WTC11 (cell line): ENCODE measurements at regions not wholly inside any gene's neighbourhood (a gene's known extent, or its start where the extent isn't known, plus 50 kb on each side); places are given as distances from the start of the nearest gene placed in this dataset.

Experiments used
- ATAC-seq: fragments of 200-7000 bp; cut with Tn5 transposase; 2 replicates; pipeline ENCODE4 v1.10.0; 2021; ENCODE audit warnings: mild to moderate bottlenecking, moderate library complexity
- CTCF ChIA-PET: fragments of 300-600 bp; sonication (Branson Sonifier 250); formaldehyde crosslinking; loops from one replicate; lab custom pipeline; 2021; ENCODE audit warnings: antibody characterized with exemption; lab: Charles Lee
- POLR2A ChIA-PET: fragments of 350-600 bp; sonication (Branson Sonifier 250); formaldehyde crosslinking; loops from one replicate; lab custom pipeline; 2021; ENCODE audit warnings: antibody characterized with exemption; lab: Charles Lee
- DNase-seq: peaks from one replicate; pipeline ENCODE4 v3.0.0; 2021; ENCODE audit warnings: low spot score
- H3K27ac Mint-ChIP-seq: 2 replicates; pipeline ENCODE4 v1.8.0; 2021; ENCODE audit warnings: mixed read lengths
- H3K27me3 Mint-ChIP-seq: 2 replicates; pipeline ENCODE4 v1.8.0; 2021; ENCODE audit warnings: low read depth, mild to moderate bottlenecking, moderate library complexity, mixed read lengths
- H3K36me3 Mint-ChIP-seq: 2 replicates; pipeline ENCODE4 v1.8.0; 2021; ENCODE audit warnings: mixed read lengths
- H3K4me1 Mint-ChIP-seq: 2 replicates; pipeline ENCODE4 v1.8.0; 2022; ENCODE audit warnings: mixed read lengths
- H3K4me3 Mint-ChIP-seq: 2 replicates; pipeline ENCODE4 v1.8.0; 2021; ENCODE audit warnings: mild to moderate bottlenecking, moderate library complexity, mixed read lengths
- H3K9me3 Mint-ChIP-seq: 2 replicates; pipeline ENCODE4 v1.8.0; 2021; ENCODE audit warnings: mixed read lengths
- ATF2 ChIP-seq: sonication (generic); formaldehyde crosslinking; IDR thresholded peaks from 2 replicates; pipeline ENCODE4 v1.8.1; 2022; ENCODE audit warnings: low read depth, missing genetic modification reagents, borderline replicate concordance
- ELF4 ChIP-seq: sonication (generic); formaldehyde crosslinking; IDR thresholded peaks from 2 replicates; pipeline ENCODE4 v1.8.1; 2022; ENCODE audit warnings: low read depth, mild to moderate bottlenecking, moderate library complexity, missing genetic modification reagents
- ESRRA ChIP-seq: sonication (generic); formaldehyde crosslinking; IDR thresholded peaks from 2 replicates; pipeline ENCODE4 v1.8.1; 2022; ENCODE audit warnings: mild to moderate bottlenecking, missing genetic modification reagents, borderline replicate concordance
- FOXK1 ChIP-seq: sonication (generic); formaldehyde crosslinking; IDR thresholded peaks from 2 replicates; pipeline ENCODE4 v1.8.0; 2022; ENCODE audit warnings: mild to moderate bottlenecking, moderate library complexity, missing genetic modification reagents
- NR3C1 ChIP-seq: sonication (generic); formaldehyde crosslinking; conservative IDR thresholded peaks from 2 replicates; pipeline ENCODE4 v1.8.1; 2023; ENCODE audit warnings: low read depth, mild to moderate bottlenecking, missing genetic modification reagents
- OVOL2 ChIP-seq: fragments of 250-450 bp; sonication (Bioruptor Pico); IDR thresholded peaks from 2 replicates; pipeline ENCODE4 v1.9.0; 2021; ENCODE audit warnings: mild to moderate bottlenecking, borderline replicate concordance
- RORB ChIP-seq: fragments of 250-450 bp; sonication (Bioruptor Pico); IDR thresholded peaks from 2 replicates; pipeline ENCODE4 v1.9.0; 2021; ENCODE audit warnings: mild to moderate bottlenecking
- SMAD3 ChIP-seq: sonication (generic); formaldehyde crosslinking; IDR thresholded peaks from 2 replicates; pipeline ENCODE4 v1.8.0; 2022; ENCODE audit warnings: missing genetic modification reagents, mild to moderate bottlenecking, borderline replicate concordance
- SOX15 ChIP-seq: fragments of 250-450 bp; sonication (Bioruptor Pico); IDR thresholded peaks from 2 replicates; pipeline ENCODE4 v1.9.0; 2021; ENCODE audit warnings: mild to moderate bottlenecking
- TP53 ChIP-seq: sonication (generic); formaldehyde crosslinking; IDR thresholded peaks from 2 replicates; pipeline ENCODE4 v1.8.1; 2023; ENCODE audit warnings: mild to moderate bottlenecking, missing genetic modification reagents
- ZNF281 ChIP-seq: sonication (generic); formaldehyde crosslinking; IDR thresholded peaks from 2 replicates; pipeline ENCODE4 v1.8.0; 2023; ENCODE audit warnings: mild to moderate bottlenecking, missing genetic modification reagents
- ZNF416 ChIP-seq: fragments of 250-450 bp; sonication (Bioruptor Pico); IDR thresholded peaks from 2 replicates; pipeline ENCODE4 v1.9.0; 2021; ENCODE audit warnings: mild to moderate bottlenecking, inconsistent platforms
- ZNF512 ChIP-seq: sonication (generic); formaldehyde crosslinking; IDR thresholded peaks from 2 replicates; pipeline ENCODE4 v1.8.1; 2022; ENCODE audit warnings: missing genetic modification reagents, borderline replicate concordance
- TF ChIP-seq, protein P1 (sequence below): fragments of 250-450 bp; sonication (Bioruptor Pico); IDR thresholded peaks from 2 replicates; pipeline ENCODE4 v1.9.0; 2021; ENCODE audit warnings: mild to moderate bottlenecking, borderline replicate concordance
- TF ChIP-seq, protein P2 (sequence below): fragments of 250-450 bp; sonication (Bioruptor Pico); IDR thresholded peaks from 2 replicates; pipeline ENCODE4 v1.9.0; 2021; ENCODE audit warnings: mild to moderate bottlenecking
- TF ChIP-seq, protein P3 (sequence below): sonication (generic); formaldehyde crosslinking; IDR thresholded peaks from 2 replicates; pipeline ENCODE4 v1.8.0; 2022; ENCODE audit warnings: mild to moderate bottlenecking, missing genetic modification reagents
- TF ChIP-seq, protein P4 (sequence below): sonication (generic); formaldehyde crosslinking; IDR thresholded peaks from 2 replicates; pipeline ENCODE4 v1.8.0; 2022; ENCODE audit warnings: mild to moderate bottlenecking, missing genetic modification reagents

- Mint-ChIP-seq H3K27ac (no peak overlapping the region), H3K27me3 (no peaks in the 10 kb centered on the region), H3K4me1 (peaks cover 23% of the 10 kb centered on the region), H3K9me3 (0 out of 2 replicates have a peak, but pooled peaks cover 6% of the 10 kb centered on the region), H3K4me3 (no peak overlapping the region), H3K36me3 (no peaks in the 10 kb centered on the region)
- POLR2A ChIA-PET, result interaction anchor here (0.6 kb wide), 2 partner anchors 104 to 156 kb away, joined by 3 to 4 read pairs; no protein-coding TSS in a partner anchor
- DNase-seq (no peak), ATAC-seq (peak; percentile 98)
- CTCF ChIA-PET, result interaction anchor here (0.6 to 1.3 kb wide), 10 partner anchors 16 to 294 kb away, joined by 3 to 6 read pairs (median 4); no protein-coding TSS in a partner anchor
- TF ChIP-seq RORB (CRISPR knock-in tag) (no peak), TP53 (CRISPR knock-in tag) (no peak), ATF2 (no peak), ESRRA (CRISPR knock-in tag) (no peak), OVOL2 (CRISPR knock-in tag) (no peak), NR3C1 (CRISPR knock-in tag) (no peak), SOX15 (CRISPR knock-in tag) (no peak), SMAD3 (CRISPR knock-in tag) (no peak), FOXK1 (CRISPR knock-in tag) (no peak), ZNF512 (CRISPR knock-in tag) (no peak), ZNF281 (CRISPR knock-in tag) (no peak), ZNF416 (CRISPR knock-in tag) (no peak), ELF4 (CRISPR knock-in tag) (no peak)
- TF ChIP-seq, protein P1, sequence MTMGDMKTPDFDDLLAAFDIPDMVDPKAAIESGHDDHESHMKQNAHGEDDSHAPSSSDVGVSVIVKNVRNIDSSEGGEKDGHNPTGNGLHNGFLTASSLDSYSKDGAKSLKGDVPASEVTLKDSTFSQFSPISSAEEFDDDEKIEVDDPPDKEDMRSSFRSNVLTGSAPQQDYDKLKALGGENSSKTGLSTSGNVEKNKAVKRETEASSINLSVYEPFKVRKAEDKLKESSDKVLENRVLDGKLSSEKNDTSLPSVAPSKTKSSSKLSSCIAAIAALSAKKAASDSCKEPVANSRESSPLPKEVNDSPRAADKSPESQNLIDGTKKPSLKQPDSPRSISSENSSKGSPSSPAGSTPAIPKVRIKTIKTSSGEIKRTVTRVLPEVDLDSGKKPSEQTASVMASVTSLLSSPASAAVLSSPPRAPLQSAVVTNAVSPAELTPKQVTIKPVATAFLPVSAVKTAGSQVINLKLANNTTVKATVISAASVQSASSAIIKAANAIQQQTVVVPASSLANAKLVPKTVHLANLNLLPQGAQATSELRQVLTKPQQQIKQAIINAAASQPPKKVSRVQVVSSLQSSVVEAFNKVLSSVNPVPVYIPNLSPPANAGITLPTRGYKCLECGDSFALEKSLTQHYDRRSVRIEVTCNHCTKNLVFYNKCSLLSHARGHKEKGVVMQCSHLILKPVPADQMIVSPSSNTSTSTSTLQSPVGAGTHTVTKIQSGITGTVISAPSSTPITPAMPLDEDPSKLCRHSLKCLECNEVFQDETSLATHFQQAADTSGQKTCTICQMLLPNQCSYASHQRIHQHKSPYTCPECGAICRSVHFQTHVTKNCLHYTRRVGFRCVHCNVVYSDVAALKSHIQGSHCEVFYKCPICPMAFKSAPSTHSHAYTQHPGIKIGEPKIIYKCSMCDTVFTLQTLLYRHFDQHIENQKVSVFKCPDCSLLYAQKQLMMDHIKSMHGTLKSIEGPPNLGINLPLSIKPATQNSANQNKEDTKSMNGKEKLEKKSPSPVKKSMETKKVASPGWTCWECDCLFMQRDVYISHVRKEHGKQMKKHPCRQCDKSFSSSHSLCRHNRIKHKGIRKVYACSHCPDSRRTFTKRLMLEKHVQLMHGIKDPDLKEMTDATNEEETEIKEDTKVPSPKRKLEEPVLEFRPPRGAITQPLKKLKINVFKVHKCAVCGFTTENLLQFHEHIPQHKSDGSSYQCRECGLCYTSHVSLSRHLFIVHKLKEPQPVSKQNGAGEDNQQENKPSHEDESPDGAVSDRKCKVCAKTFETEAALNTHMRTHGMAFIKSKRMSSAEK (CRISPR knock-in tag), result no peak
- TF ChIP-seq, protein P2, sequence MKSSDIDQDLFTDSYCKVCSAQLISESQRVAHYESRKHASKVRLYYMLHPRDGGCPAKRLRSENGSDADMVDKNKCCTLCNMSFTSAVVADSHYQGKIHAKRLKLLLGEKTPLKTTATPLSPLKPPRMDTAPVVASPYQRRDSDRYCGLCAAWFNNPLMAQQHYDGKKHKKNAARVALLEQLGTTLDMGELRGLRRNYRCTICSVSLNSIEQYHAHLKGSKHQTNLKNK (CRISPR knock-in tag), result no peak
- TF ChIP-seq, protein P3, sequence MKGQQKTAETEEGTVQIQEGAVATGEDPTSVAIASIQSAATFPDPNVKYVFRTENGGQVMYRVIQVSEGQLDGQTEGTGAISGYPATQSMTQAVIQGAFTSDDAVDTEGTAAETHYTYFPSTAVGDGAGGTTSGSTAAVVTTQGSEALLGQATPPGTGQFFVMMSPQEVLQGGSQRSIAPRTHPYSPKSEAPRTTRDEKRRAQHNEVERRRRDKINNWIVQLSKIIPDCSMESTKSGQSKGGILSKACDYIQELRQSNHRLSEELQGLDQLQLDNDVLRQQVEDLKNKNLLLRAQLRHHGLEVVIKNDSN (CRISPR knock-in tag), result no peak
- TF ChIP-seq, protein P4, sequence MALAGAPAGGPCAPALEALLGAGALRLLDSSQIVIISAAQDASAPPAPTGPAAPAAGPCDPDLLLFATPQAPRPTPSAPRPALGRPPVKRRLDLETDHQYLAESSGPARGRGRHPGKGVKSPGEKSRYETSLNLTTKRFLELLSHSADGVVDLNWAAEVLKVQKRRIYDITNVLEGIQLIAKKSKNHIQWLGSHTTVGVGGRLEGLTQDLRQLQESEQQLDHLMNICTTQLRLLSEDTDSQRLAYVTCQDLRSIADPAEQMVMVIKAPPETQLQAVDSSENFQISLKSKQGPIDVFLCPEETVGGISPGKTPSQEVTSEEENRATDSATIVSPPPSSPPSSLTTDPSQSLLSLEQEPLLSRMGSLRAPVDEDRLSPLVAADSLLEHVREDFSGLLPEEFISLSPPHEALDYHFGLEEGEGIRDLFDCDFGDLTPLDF, result no peak
These were observed 137.9 kb upstream of the LRIG1 start for GRCh38 chr3:66638717-66639116.
